Keratinocyte (primary cell): ENCODE measurements at regions not wholly inside any gene's neighbourhood (a gene's known extent, or its start where the extent isn't known, plus 50 kb on each side); places are given as distances from the start of the nearest gene placed in this dataset.

Source experiments
- DNase-seq: peaks from one replicate; pipeline ENCODE4 v3.0.0-alpha.2; 2011; ENCODE audit warnings: low read depth, missing footprints, low spot score
- FAIRE-seq: peaks from 2 replicates; lab custom pipeline; 2011; peaks lifted over from hg19 to GRCh38; lab: Jason Lieb, UNC
- H2AFZ ChIP-seq: 2 replicates; pipeline ENCODE4 v1.6.0; 2012; ENCODE audit warnings: low read length, control low read depth, inconsistent platforms; ENCODE audit not compliant: control insufficient read depth
- H3K27ac ChIP-seq: 2 replicates; pipeline ENCODE4 v1.5.1; 2011; ENCODE audit warnings: low read length; ENCODE audit not compliant: control insufficient read depth, insufficient read depth
- H3K27me3 ChIP-seq: 3 replicates; pipeline ENCODE4 v1.6.0; 2011; ENCODE audit warnings: low read length; ENCODE audit not compliant: control insufficient read depth, insufficient read depth; ENCODE audit errors: extremely low read depth
- H3K36me3 ChIP-seq, 2 experiments: 2 replicates in 1 of 2; 3 replicates in 1 of 2; pipeline ENCODE4 v1.5.1; 2011; ENCODE audit warnings: low read length in 2 of 2, mild to moderate bottlenecking in 1 of 2; ENCODE audit not compliant: control insufficient read depth in 2 of 2, insufficient read depth in 2 of 2; ENCODE audit errors: extremely low read depth in 1 of 2
- H3K4me1 ChIP-seq: 3 replicates; pipeline ENCODE4 v1.5.1; 2011; ENCODE audit warnings: low read length; ENCODE audit not compliant: control insufficient read depth, insufficient read depth; ENCODE audit errors: extremely low read depth
- H3K4me2 ChIP-seq: 3 replicates; pipeline ENCODE4 v1.6.0; 2011; ENCODE audit warnings: low read depth, low read length; ENCODE audit not compliant: control insufficient read depth, insufficient read depth; ENCODE audit errors: extremely low read depth
- H3K4me3 ChIP-seq, 3 experiments: fragments of 200-600 bp in 1 of 3; sonication (generic) in 1 of 3; 2 replicates in 2 of 3; 3 replicates in 1 of 3; pipeline ENCODE4 v1.5.1; 2011 to 2016; ENCODE audit warnings: low read length in 3 of 3, mild to moderate bottlenecking in 3 of 3, control low read depth in 2 of 3, inconsistent platforms in 1 of 3, low read depth in 1 of 3, mixed read lengths in 1 of 3, mixed run types in 1 of 3, moderate library complexity in 1 of 3; ENCODE audit not compliant: control insufficient read depth in 2 of 3, insufficient read depth in 2 of 3; ENCODE audit errors: extremely low read depth in 1 of 3
- H3K79me2 ChIP-seq: 2 replicates; pipeline ENCODE4 v1.6.0; 2012; ENCODE audit warnings: low read length; ENCODE audit not compliant: control insufficient read depth, insufficient read depth
- H3K9ac ChIP-seq: 3 replicates; pipeline ENCODE4 v1.6.0; 2011; ENCODE audit warnings: low read length; ENCODE audit not compliant: control insufficient read depth, insufficient read depth; ENCODE audit errors: extremely low read depth
- H3K9me1 ChIP-seq: 3 replicates; pipeline ENCODE4 v1.6.0; 2011; ENCODE audit warnings: low read length; ENCODE audit not compliant: control insufficient read depth, insufficient read depth; ENCODE audit errors: extremely low read depth
- H3K9me3 ChIP-seq: 2 replicates; pipeline ENCODE4 v1.5.1; 2012; ENCODE audit warnings: low read depth, low read length; ENCODE audit not compliant: control insufficient read depth
- H4K20me1 ChIP-seq: 3 replicates; pipeline ENCODE4 v1.6.0; 2011; ENCODE audit warnings: low read length; ENCODE audit not compliant: control insufficient read depth, insufficient read depth; ENCODE audit errors: extremely low read depth
- EZH2 ChIP-seq: IDR thresholded peaks from one replicate; pipeline ENCODE4 v1.6.1; 2012; ENCODE audit warnings: inconsistent platforms, mild to moderate bottlenecking, low read length, moderate library complexity
- dilution Hi-C: fragments of 300-500 bp; cut with MboI; formaldehyde crosslinking; loops from one replicate; pipeline ENCODE4 v1.7.0; 2020; ENCODE audit warnings: low sequenced_read_pairs; ENCODE audit not compliant: extremely low pct_ligation_motif_present
- TF ChIP-seq, protein P1 (sequence below), 3 experiments: IDR thresholded peaks in 1 of 3; conservative IDR thresholded peaks in 1 of 3; optimal IDR thresholded peaks in 1 of 3; 2 replicates in 2 of 3; 3 replicates in 1 of 3; pipeline versions ENCODE3 to v1.5.1; 2011; ENCODE audit warnings: low read length in 3 of 3, mild to moderate bottlenecking in 3 of 3, moderate library complexity in 2 of 3, control low read depth in 1 of 3, inconsistent platforms in 1 of 3; ENCODE audit not compliant: insufficient read depth in 2 of 3; ENCODE audit errors: extremely low read depth in 1 of 3

GRCh38 chr9:110025551-110026170 lies 182.3 kb downstream of the C9orf152 start:
- no peak for DNase-seq
- H4K20me1 ChIP-seq, result no peaks in the 10 kb centered on the region
- H3K79me2 ChIP-seq, result no peaks in the 10 kb centered on the region
- peaks cover 20% of the 10 kb centered on the region for H3K4me1 ChIP-seq
- no peaks in the 10 kb centered on the region for H3K27me3 ChIP-seq
- no peaks in the 10 kb centered on the region for H3K36me3 ChIP-seq
- H3K9me1 ChIP-seq, result no peaks in the 10 kb centered on the region
- no peak overlapping the region for H3K4me2 ChIP-seq
- no peaks in the 10 kb centered on the region for H3K9me3 ChIP-seq
- no peak overlapping the region for H2AFZ ChIP-seq
- H3K27ac ChIP-seq, result no peak overlapping the region
- H3K9ac ChIP-seq, result no peak overlapping the region
- FAIRE-seq, result no peak
- dilution Hi-C loops, result no loop called here
- H3K4me3 ChIP-seq, result no peak overlapping the region
- TF ChIP-seq, protein P1, sequence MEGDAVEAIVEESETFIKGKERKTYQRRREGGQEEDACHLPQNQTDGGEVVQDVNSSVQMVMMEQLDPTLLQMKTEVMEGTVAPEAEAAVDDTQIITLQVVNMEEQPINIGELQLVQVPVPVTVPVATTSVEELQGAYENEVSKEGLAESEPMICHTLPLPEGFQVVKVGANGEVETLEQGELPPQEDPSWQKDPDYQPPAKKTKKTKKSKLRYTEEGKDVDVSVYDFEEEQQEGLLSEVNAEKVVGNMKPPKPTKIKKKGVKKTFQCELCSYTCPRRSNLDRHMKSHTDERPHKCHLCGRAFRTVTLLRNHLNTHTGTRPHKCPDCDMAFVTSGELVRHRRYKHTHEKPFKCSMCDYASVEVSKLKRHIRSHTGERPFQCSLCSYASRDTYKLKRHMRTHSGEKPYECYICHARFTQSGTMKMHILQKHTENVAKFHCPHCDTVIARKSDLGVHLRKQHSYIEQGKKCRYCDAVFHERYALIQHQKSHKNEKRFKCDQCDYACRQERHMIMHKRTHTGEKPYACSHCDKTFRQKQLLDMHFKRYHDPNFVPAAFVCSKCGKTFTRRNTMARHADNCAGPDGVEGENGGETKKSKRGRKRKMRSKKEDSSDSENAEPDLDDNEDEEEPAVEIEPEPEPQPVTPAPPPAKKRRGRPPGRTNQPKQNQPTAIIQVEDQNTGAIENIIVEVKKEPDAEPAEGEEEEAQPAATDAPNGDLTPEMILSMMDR (optimal IDR thresholded peaks at IDR 0.05 in 1 of 3, IDR thresholded peaks at IDR 0.05 in 1 of 3, conservative IDR thresholded peaks at IDR 0.05 in 1 of 3; ENCODE audit: extremely low read depth in 1 of 3, insufficient read depth in 2 of 3, low read length in 3 of 3), result no peak
- no peak for TF ChIP-seq EZH2

GRCh38 chr9:110027671-110028081 lies 180.3 kb downstream of the C9orf152 start:
- TF ChIP-seq EZH2, result no peak
- H3K9ac ChIP-seq, result no peak overlapping the region
- peaks cover 36% of the 10 kb centered on the region for H3K4me1 ChIP-seq
- H4K20me1 ChIP-seq, result no peaks in the 10 kb centered on the region
- H3K27ac ChIP-seq, result no peak overlapping the region
- H3K9me1 ChIP-seq, result no peaks in the 10 kb centered on the region
- no peak for DNase-seq
- H3K36me3 ChIP-seq, result no peaks in the 10 kb centered on the region
- no peak overlapping the region for H3K4me3 ChIP-seq
- no peaks in the 10 kb centered on the region for H3K27me3 ChIP-seq
- no peak overlapping the region for H3K4me2 ChIP-seq
- dilution Hi-C loops, result no loop called here
- H2AFZ ChIP-seq, result no peak overlapping the region
- no peaks in the 10 kb centered on the region for H3K79me2 ChIP-seq
- FAIRE-seq, result no peak
- no peaks in the 10 kb centered on the region for H3K9me3 ChIP-seq

DNA sequence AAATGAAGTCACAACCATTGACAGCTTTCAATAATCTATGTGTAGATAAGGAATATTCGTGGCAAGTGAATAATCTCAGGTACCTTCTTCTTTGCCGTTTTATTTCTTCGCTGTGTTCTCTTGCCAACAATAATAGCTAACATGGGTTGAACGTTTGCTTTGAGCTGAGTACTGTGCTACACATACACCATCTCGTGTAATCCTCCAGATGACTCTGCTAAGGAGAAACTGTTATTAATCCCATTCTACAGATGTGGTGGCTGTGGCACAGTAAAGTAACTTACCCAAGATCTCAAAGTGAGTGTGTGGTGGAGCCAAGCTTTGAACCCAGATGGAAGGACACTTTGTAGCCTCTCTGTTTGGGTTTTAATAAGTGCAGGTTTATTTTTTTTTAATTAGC lies 179.7 kb downstream of the C9orf152 start:
- Histone ChIP-seq H3K9me3 (no peaks in the 10 kb centered on the region), H3K27me3 (no peaks in the 10 kb centered on the region), H4K20me1 (no peaks in the 10 kb centered on the region), H3K9me1 (no peaks in the 10 kb centered on the region), H2AFZ (no peak overlapping the region), H3K36me3 (no peaks in the 10 kb centered on the region), H3K79me2 (no peaks in the 10 kb centered on the region), H3K4me1 (peaks cover 37% of the 10 kb centered on the region), H3K27ac (no peak overlapping the region), H3K4me3 (no peak overlapping the region), H3K4me2 (no peak overlapping the region), H3K9ac (no peak overlapping the region)
- dilution Hi-C loops, result no loop called here
- no peak for TF ChIP-seq EZH2
- TF ChIP-seq, protein P1 (optimal IDR thresholded peaks at IDR 0.05 in 1 of 3, IDR thresholded peaks at IDR 0.05 in 1 of 3, conservative IDR thresholded peaks at IDR 0.05 in 1 of 3; ENCODE audit: extremely low read depth in 1 of 3, insufficient read depth in 2 of 3, low read length in 3 of 3), result no peak
- FAIRE-seq (no peak), DNase-seq (no peak)
